Uterus (tissue), 2 donors: ENCODE measurements at regions not wholly inside any gene's neighbourhood (a gene's known extent, or its start where the extent isn't known, plus 50 kb on each side); places are given as distances from the start of the nearest gene placed in this dataset.

Experiments used
- POLR2A ChIP-seq, 2 donors: fragments of 450-650 bp; IDR thresholded peaks; one replicate each; pipeline ENCODE4 v1.6.1; 2016; ENCODE audit warnings: antibody characterized with exemption in 2 of 2, mild to moderate bottlenecking in 1 of 2, moderate library complexity in 1 of 2
- TF ChIP-seq, protein P1 (sequence below), 4 experiments: fragments of 200-600 bp in 2 of 4; fragments of 450-650 bp in 2 of 4; sonication (generic) in 2 of 4; IDR thresholded peaks; one replicate each; pipeline ENCODE4 v1.5.1; 2016 to 2019; ENCODE audit warnings: antibody characterized with exemption in 4 of 4, mild to moderate bottlenecking in 2 of 4, moderate library complexity in 1 of 4

DNA sequence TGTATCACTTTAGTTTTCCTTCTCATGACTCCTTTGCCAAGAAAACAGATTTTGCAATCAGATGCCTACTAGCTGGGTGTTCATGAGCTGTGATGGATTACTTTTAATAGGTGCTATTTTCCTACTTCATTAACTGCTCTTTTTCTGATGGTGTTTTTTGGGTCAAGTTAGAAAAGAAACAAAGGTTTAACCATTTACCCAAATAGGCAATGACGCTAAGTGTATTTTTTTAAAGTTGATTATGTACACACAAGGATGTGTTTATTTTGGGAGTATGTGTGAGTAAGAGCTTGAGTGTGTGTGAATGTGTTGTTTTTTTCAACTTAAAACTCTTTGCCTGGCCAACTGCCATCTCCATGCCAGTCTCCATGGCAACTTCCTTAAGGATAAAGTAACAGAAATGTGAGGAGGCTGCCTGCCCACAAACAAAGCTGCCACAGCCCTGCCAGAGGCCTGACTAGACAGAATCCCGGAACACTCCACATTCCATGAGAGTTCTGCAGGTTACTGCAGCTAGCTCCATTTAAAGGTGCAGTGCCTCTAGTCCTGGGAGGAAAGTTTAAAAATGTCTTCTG is 215.6 kb upstream of the RBMS3 start:
- TF ChIP-seq, protein P1, sequence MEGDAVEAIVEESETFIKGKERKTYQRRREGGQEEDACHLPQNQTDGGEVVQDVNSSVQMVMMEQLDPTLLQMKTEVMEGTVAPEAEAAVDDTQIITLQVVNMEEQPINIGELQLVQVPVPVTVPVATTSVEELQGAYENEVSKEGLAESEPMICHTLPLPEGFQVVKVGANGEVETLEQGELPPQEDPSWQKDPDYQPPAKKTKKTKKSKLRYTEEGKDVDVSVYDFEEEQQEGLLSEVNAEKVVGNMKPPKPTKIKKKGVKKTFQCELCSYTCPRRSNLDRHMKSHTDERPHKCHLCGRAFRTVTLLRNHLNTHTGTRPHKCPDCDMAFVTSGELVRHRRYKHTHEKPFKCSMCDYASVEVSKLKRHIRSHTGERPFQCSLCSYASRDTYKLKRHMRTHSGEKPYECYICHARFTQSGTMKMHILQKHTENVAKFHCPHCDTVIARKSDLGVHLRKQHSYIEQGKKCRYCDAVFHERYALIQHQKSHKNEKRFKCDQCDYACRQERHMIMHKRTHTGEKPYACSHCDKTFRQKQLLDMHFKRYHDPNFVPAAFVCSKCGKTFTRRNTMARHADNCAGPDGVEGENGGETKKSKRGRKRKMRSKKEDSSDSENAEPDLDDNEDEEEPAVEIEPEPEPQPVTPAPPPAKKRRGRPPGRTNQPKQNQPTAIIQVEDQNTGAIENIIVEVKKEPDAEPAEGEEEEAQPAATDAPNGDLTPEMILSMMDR (IDR thresholded peaks at IDR 0.05), result no peak
- TF ChIP-seq POLR2A (IDR thresholded peaks at IDR 0.05), result no peak
